ENCODE measurements at regions not wholly inside any gene's neighbourhood (a gene's known extent, or its start where the extent isn't known, plus 50 kb on each side); places are given as distances from the start of the nearest gene placed in this dataset.

- no peak for DNase-seq (ENCODE audit: low read depth)
These were observed 154.7 kb downstream of the KTN1 start for GRCh38 chr14:55734731-55735130.

GRCh38 chr14:55739967-55740648 is 160.1 kb downstream of the KTN1 start:
- no peak for DNase-seq (ENCODE audit: low read depth)

DNA sequence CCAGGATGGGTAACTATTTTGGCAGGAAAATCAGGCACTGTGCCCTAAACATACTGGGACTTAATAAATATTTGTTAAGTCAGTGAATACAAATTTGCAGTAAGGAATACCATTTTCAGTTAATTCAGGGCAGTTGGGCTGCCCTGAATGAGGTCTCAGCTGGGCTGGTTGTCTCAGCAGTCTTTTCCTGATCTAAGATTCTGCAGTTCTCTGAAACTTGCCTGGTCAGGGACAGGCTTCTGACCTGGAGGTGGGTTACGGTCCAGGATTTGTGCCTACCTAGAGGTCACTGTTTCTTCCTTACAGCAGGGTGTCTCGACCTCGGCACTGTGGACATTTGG is 160.6 kb downstream of the KTN1 start:
- no peak for DNase-seq (ENCODE audit: low read depth)

- DNase-seq (ENCODE audit: low read depth), result no peak
These were observed 161.2 kb downstream of the KTN1 start for GRCh38 chr14:55741240-55741639.

GRCh38 chr14:55743551-55743950 is 163.5 kb downstream of the KTN1 start:
- no peak for DNase-seq (ENCODE audit: low read depth)

DNA sequence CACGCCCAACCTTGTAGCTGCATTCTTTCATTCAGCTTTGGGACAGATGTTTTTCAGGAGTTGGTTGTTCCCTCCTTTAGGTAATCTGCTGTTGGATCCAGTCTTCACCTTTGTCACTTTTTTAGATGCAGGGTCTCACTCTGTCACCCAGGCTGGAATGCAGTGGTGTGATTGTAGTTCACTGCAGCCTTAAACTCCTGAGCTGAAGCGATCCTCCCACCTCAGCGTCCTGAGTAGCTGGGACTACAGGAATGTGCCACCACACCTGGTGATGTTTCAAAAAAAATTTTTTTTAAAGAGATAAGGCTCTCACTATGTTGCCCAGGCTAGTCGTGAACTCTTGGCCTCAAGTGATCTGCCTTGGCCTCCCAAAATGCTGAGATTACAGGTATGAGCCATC is 164.3 kb downstream of the KTN1 start:
- no peak for DNase-seq (ENCODE audit: low read depth)

DNA sequence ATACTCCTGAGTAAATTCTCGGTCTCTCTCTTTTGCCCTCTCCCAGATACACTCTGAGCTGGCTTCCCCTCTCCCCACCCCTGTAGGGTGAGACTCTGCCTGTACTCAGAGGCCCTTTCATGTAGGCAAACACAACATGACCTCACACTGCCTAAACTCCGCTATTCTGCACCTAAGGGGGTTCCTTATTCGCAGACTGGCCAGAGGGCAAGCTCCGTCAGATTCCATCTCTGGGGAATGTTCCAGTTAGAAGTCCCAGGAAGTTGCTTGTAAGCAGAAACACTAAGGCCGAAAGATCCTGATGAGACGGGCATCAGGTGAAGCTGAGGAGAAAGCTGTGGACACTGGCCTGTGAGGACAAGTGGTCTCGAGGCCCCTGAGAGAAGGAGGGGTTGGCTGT is 165.9 kb downstream of the KTN1 start:
- no peak for DNase-seq (ENCODE audit: low read depth)

GRCh38 chr14:55746558-55746957 is 166.6 kb downstream of the KTN1 start:
- DNase-seq (ENCODE audit: low read depth), result no peak

DNA sequence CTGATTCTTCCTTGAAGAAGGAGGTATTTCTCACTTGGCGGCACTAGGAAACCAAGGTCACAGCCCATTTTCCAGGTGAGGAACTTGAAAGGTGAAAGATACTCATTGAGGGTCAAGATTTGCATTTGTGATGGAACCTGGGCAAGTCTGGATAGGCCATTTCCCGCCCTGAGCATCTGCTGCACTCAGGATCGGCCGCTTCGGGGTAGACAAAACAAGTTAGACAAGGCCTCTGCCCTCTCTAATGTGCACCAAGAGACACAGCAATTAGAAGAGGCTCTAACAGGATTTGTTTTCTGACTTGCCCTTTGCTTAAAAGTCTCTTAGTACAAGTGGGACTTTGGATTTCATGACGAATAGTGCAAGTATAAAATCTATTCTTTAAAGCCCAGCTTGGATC is 167.2 kb downstream of the KTN1 start:
- DNase-seq (ENCODE audit: low read depth), result no peak

GRCh38 chr14:55749201-55749812 is 169.3 kb downstream of the KTN1 start:
- no peak for DNase-seq (ENCODE audit: low read depth)

GRCh38 chr14:55749946-55750345 is 169.9 kb downstream of the KTN1 start:
- no peak for DNase-seq (ENCODE audit: low read depth)

DNA sequence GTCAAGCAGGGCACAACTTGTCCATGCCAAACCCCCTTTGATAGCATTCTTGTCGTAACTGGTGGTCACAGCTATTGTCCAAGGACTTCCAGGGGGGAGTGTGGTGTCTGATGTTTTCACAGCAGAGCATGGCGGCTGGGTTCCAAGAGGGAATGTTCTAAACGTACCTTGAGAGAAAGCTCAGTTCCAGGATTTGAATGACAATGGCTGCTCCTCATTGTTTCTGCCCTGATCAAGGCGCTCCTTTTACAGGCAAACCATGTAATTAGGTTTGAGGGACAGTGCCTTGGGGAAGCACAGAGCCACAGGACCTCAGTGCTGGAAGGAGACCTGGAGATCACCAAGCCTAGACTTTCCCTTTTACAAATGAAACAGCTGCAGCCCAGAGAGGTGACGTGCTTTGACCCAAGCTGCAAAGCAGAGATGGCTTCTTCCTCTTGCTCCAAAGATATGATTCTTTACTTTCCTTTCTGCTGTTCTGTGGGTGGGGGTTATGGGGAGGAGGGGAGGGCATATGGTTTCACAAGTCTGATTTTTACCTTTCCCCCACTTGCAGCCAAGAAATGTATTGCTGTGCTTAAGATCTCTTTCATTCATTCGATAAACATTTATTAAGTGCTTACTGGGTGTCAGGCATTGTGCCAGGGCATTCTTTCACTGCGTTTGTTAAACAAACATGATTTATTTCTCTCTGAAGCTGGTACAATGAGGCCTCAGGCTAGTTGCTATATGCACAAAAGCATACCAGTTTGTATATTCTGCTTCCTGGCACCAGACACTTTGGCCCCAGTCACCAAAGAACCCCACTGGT is 172.8 kb downstream of the KTN1 start:
- no peak for DNase-seq (ENCODE audit: low read depth)

DNA sequence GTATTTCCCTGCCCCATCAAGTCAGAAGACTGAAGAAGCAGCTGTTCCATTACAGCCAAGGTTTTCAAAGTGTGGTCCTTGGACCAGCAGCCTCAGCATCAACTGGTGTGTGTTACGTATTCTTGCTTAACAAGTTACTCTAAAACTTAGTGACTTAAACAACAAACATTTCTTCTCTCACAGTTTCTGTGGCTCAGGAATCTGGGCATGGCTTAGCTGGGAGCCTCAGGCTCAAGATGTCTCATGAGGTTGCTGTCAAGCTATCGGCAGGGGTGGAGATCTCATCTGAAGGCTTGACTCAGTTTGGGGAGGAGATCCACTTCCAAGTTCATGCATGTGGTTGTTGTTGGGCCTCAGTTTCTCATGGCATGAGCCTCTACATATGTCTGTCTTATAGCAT is 174.5 kb downstream of the KTN1 start:
- DNase-seq (ENCODE audit: low read depth), result no peak

DNA sequence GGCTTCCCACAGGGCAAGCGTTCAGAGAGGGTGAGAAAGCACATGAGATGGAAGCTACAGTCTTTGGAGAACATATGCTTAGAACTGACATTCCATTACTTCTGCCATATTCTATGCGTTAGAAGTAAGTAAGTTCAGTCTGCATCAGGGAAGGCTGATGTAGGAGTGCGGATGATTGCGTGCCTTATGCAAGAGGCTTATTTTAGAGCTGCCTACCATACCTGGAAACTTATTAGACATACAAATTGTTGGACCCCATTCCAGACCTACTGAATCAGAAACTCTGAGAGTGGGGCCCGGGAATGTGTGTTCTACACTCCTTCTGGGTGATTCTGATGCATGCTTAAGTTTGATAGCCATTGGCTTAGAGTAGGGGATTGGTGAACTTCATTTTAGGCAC is 174.9 kb downstream of the KTN1 start:
- DNase-seq (ENCODE audit: low read depth), result no peak

DNA sequence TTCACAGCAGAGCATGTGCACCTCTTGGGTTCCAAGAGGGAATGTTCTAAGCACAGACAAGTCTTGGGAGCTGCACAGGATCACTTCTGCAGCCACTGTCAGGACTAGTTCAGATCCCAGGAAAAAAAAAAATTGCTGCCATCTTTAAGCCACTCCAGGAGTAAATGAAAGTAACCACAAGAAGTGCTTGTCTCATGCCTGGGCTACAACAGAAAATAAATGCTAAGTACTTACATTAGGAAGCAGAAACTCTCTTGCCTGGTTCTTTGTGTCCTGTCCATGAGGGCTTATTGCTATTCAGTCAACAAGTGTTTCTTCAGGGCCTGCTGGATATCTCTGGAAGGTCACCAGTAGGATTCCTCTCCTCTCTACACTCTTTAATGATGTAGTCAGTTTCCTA is 176.1 kb downstream of the KTN1 start:
- no peak for DNase-seq (ENCODE audit: low read depth)

DNA sequence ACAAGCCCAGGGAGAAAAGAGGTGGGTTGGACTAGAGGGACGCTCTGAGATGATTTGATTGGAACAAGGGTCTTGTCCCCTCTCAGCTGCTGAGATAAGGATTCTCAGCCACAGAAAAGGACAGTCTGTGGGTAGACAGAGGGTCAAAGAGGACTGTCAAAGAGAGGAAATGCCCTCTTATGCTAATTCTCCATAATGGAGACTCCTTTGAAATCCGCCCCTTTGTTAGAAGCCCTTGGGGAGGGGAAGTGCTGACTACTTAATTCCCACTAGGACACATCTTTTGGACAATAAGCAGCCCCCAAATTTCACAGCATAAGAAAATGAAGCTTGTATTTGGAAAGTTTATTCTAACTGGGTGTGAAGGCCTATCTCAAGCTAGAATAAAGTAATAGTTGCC is 176.6 kb downstream of the KTN1 start:
- no peak for DNase-seq (ENCODE audit: low read depth)

DNA sequence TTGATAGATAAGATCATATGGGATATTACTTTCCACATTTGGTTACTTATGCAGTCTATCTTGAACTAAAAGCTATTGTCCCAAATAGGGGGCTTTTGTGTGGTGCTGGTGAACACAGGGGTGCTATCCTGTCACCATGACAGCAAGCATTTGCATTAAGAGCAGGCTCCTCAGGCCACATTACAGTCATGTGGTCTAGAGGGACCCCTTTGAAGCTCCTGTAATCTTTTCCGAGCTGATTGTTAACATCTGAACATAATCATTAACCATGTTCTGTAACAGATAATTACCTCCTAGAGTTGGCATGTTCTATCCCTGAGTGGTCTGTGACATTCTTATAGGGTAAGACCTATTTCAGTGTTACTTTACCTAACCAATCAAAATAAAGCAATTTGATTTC is 178.8 kb downstream of the KTN1 start:
- DNase-seq (ENCODE audit: low read depth), result no peak

- no peak for DNase-seq (ENCODE audit: low read depth)
These were observed 181.0 kb downstream of the KTN1 start for GRCh38 chr14:55760789-55761566.

DNA sequence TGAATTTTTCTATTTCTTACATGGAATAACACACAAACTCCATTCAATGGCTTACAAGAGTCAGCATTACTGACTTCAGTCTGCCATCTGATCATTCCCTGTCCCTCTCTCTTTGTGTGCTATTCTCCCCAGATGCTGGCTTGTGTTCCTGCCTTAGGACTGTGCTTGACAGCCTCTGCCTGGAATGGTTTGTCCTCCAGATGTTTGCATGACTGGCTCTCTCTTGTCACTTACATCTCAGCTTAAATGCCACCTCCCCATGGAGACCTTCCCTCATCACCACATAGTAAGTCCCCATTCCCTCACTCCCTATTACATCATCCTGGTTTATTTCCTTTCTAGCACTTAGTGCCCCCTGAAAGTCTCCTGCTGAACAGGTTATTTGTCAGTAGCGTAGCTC is 181.6 kb downstream of the KTN1 start:
- DNase-seq (ENCODE audit: low read depth), result no peak

GRCh38 chr14:55762595-55763232 is 182.7 kb downstream of the KTN1 start:
- DNase-seq (ENCODE audit: low read depth), result no peak

DNA sequence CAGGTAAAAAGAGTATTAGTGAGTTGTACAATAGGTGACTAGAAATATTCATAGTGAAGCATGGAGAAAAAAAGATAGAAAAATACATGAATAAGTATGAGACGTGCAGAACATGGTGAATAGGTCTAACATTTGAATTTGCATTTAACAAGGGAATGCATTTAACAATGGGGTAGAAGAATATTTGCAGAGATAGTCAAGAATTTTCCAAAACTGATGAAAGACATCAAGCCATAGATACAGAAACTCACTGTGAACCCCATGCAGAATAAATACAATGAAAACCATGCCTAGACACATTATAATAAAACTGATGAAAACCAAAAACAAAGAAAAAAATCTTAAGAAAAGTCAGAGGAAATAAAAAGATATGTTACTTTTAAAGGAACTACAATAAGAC is 184.8 kb downstream of the KTN1 start:
- no peak for DNase-seq (ENCODE audit: low read depth)

DNA sequence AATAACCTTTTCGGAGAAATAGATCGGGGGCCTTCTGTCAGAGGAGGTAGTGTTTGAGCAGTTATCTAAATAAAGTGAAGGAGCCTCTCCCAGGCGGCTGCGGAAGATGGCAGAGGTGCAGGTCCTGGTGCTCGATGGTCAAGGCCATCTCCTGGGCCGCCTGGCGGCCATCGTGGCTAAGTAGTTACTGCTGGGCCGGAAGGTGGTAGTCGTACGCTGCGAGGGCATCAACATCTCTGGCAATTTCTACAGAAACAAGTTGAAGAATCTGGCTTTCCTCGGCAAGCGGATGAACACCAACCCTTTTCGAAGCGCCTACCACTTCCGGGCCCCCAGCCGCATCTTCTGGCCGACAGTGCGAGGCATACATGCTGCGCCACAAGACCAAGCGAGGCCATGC is 186.1 kb downstream of the KTN1 start:
- no peak for DNase-seq (ENCODE audit: low read depth)

Measured in activated T-cell treated with anti-CD3 and anti-CD28 coated beads for 24 hours (primary cell).